ENCODE measurements at regions not wholly inside any gene's neighbourhood (a gene's known extent, or its start where the extent isn't known, plus 50 kb on each side); places are given as distances from the start of the nearest gene placed in this dataset.

GRCh38 chr12:125688881-125689280 lies 623.6 kb downstream of the AACS start:
- Histone ChIP-seq H3K4me2 (ENCODE audit: low read length) (no peak overlapping the region), H3K27me3 (ENCODE audit: insufficient read depth, low read depth, low read length) (peaks cover 8% of the 10 kb centered on the region), H3K79me2 (replicated peaks; ENCODE audit: insufficient read depth, low read length) (no peaks in the 10 kb centered on the region), H3F3A (ENCODE audit: insufficient read depth, low read length, poor library complexity, severe bottlenecking) (no peaks in the 10 kb centered on the region), H3K4me3 (ENCODE audit: low read length) (no peak overlapping the region), H3K9me2 (ENCODE audit: insufficient read depth, low read length) (no peaks in the 10 kb centered on the region), H3K36me3 (ENCODE audit: insufficient read depth, low read length) (no peaks in the 10 kb centered on the region), H4K20me1 (ENCODE audit: insufficient read depth) (no peaks in the 10 kb centered on the region), H2AFZ (ENCODE audit: low read depth, low read length) (no peak overlapping the region), H3K27ac (ENCODE audit: low read length) (no peak overlapping the region), H3K9ac (ENCODE audit: low read length) (no peak overlapping the region), H3K9me3 (ENCODE audit: low read length) (no peaks in the 10 kb centered on the region)
- TF ChIP-seq EP300 (conservative IDR thresholded peaks at IDR 0.05; ENCODE audit: poor library complexity, severe bottlenecking) (no peak), CTCF (IDR thresholded peaks at IDR 0.05; ENCODE audit: poor library complexity, severe bottlenecking) (no peak), POLR2AphosphoS5 (IDR thresholded peaks at IDR 0.05) (no peak), RAD21 (conservative IDR thresholded peaks at IDR 0.05) (no peak), TAF1 (IDR thresholded peaks at IDR 0.05; ENCODE audit: low read depth) (no peak), MXI1 (conservative IDR thresholded peaks at IDR 0.05; ENCODE audit: poor library complexity, severe bottlenecking) (no peak), EZH2 (IDR thresholded peaks at IDR 0.05; ENCODE audit: borderline replicate concordance, insufficient read depth, low read length, poor library complexity, severe bottlenecking) (no peak), REST (IDR thresholded peaks at IDR 0.05; ENCODE audit: borderline replicate concordance) (no peak), SMC3 (conservative IDR thresholded peaks at IDR 0.05; ENCODE audit: poor library complexity) (no peak)

GRCh38 chr12:125689576-125690410 lies 624.6 kb downstream of the AACS start:
- no peaks in the 10 kb centered on the region for H3K79me2 ChIP-seq (replicated peaks; ENCODE audit: insufficient read depth, low read length)
- H3K36me3 ChIP-seq (ENCODE audit: insufficient read depth, low read length), result no peaks in the 10 kb centered on the region
- no peaks in the 10 kb centered on the region for H3K27me3 ChIP-seq (ENCODE audit: insufficient read depth, low read depth, low read length)
- H3K4me3 ChIP-seq (ENCODE audit: low read length), result no peak overlapping the region
- no peaks in the 10 kb centered on the region for H4K20me1 ChIP-seq (ENCODE audit: insufficient read depth)
- no peak overlapping the region for H3K9ac ChIP-seq (ENCODE audit: low read length)
- H3K9me2 ChIP-seq (ENCODE audit: insufficient read depth, low read length), result no peaks in the 10 kb centered on the region
- no peaks in the 10 kb centered on the region for H3F3A ChIP-seq (ENCODE audit: insufficient read depth, low read length, poor library complexity, severe bottlenecking)
- H3K9me3 ChIP-seq (ENCODE audit: low read length), result no peaks in the 10 kb centered on the region
- no peak overlapping the region for H3K27ac ChIP-seq (ENCODE audit: low read length)
- H3K4me2 ChIP-seq (ENCODE audit: low read length), result no peak overlapping the region
- no peak overlapping the region for H2AFZ ChIP-seq (ENCODE audit: low read depth, low read length)
- TF ChIP-seq MXI1 (conservative IDR thresholded peaks at IDR 0.05; ENCODE audit: poor library complexity, severe bottlenecking) (no peak), CTCF (IDR thresholded peaks at IDR 0.05; ENCODE audit: poor library complexity, severe bottlenecking) (no peak), REST (IDR thresholded peaks at IDR 0.05; ENCODE audit: borderline replicate concordance) (no peak), SMC3 (conservative IDR thresholded peaks at IDR 0.05; ENCODE audit: poor library complexity) (no peak), RAD21 (conservative IDR thresholded peaks at IDR 0.05) (no peak), TAF1 (IDR thresholded peaks at IDR 0.05; ENCODE audit: low read depth) (no peak), EZH2 (IDR thresholded peaks at IDR 0.05; ENCODE audit: borderline replicate concordance, insufficient read depth, low read length, poor library complexity, severe bottlenecking) (no peak), EP300 (conservative IDR thresholded peaks at IDR 0.05; ENCODE audit: poor library complexity, severe bottlenecking) (no peak), POLR2AphosphoS5 (IDR thresholded peaks at IDR 0.05) (no peak)
